Ishikawa (cell line): ENCODE measurements at regions not wholly inside any gene's neighbourhood (a gene's known extent, or its start where the extent isn't known, plus 50 kb on each side); places are given as distances from the start of the nearest gene placed in this dataset.

Experiments used
- CEBPB ChIP-seq: IDR thresholded peaks from 2 replicates; pipeline ENCODE4 v1.6.1; 2012
- CREB1 ChIP-seq: IDR thresholded peaks from 2 replicates; pipeline ENCODE4 v1.6.1; 2012; ENCODE audit warnings: low read depth
- EGR1 ChIP-seq: IDR thresholded peaks from 2 replicates; pipeline ENCODE4 v1.6.1; 2012
- EP300 ChIP-seq: IDR thresholded peaks from 2 replicates; pipeline ENCODE4 v1.6.1; 2012; ENCODE audit warnings: borderline replicate concordance
- FOXM1 ChIP-seq: IDR thresholded peaks from 2 replicates; pipeline ENCODE4 v1.6.1; 2012; ENCODE audit warnings: low read depth, borderline replicate concordance
- MAX ChIP-seq: IDR thresholded peaks from 2 replicates; pipeline ENCODE4 v1.6.1; 2012
- NFIC ChIP-seq: IDR thresholded peaks from 2 replicates; pipeline ENCODE4 v1.6.1; 2012
- RAD21 ChIP-seq: IDR thresholded peaks from 2 replicates; pipeline ENCODE4 v1.6.1; 2012; ENCODE audit warnings: low read depth
- REST ChIP-seq: IDR thresholded peaks from 2 replicates; pipeline ENCODE4 v1.6.1; 2012; ENCODE audit warnings: low read depth, mild to moderate bottlenecking
- TAF1 ChIP-seq: IDR thresholded peaks from 2 replicates; pipeline ENCODE4 v1.6.1; 2012; ENCODE audit warnings: low read depth, mild to moderate bottlenecking
- TCF12 ChIP-seq: IDR thresholded peaks from 2 replicates; pipeline ENCODE4 v1.6.1; 2012; ENCODE audit warnings: low read depth
- TEAD4 ChIP-seq: IDR thresholded peaks from 2 replicates; pipeline ENCODE4 v1.6.1; 2012
- USF1 ChIP-seq: IDR thresholded peaks from 2 replicates; pipeline ENCODE4 v1.6.1; 2012
- YY1 ChIP-seq: IDR thresholded peaks from 2 replicates; pipeline ENCODE4 v1.6.1; 2012; ENCODE audit warnings: low read depth
- ZBTB7A ChIP-seq: IDR thresholded peaks from 2 replicates; pipeline ENCODE4 v1.6.1; 2012; ENCODE audit warnings: low read depth

GRCh38 chr6:40887079-40887791 is 151.8 kb downstream of the UNC5CL start:
- no peak for TF ChIP-seq CEBPB
- TF ChIP-seq FOXM1: no peak
- no peak for TF ChIP-seq RAD21
- TF ChIP-seq EGR1: no peak
- TF ChIP-seq ZBTB7A: no peak
- no peak for TF ChIP-seq TEAD4

GRCh38 chr6:40885139-40885774 is 153.8 kb downstream of the UNC5CL start:
- no peak for TF ChIP-seq EP300
- TF ChIP-seq CEBPB: no peak
- no peak for TF ChIP-seq TEAD4
- TF ChIP-seq MAX: no peak
- no peak for TF ChIP-seq RAD21
- TF ChIP-seq TAF1: no peak
- TF ChIP-seq NFIC: no peak
- TF ChIP-seq FOXM1: no peak
- TF ChIP-seq YY1: no peak
- no peak for TF ChIP-seq CREB1
- no peak for TF ChIP-seq EGR1
- no peak for TF ChIP-seq USF1
- no peak for TF ChIP-seq TCF12
- no peak for TF ChIP-seq ZBTB7A

- TF ChIP-seq YY1 (no peak), TCF12 (no peak), ZBTB7A (no peak), TAF1 (no peak), NFIC (peak; percentile 35; the same call in 1 of the 2 replicates), REST (no peak)
Observed at GRCh38 chr6:40882323-40882997, 156.6 kb downstream of the UNC5CL start.

GRCh38 chr6:40881501-40881900 is 157.5 kb downstream of the UNC5CL start:
- TF ChIP-seq TCF12 (no peak), FOXM1 (no peak), TEAD4 (no peak), RAD21 (no peak)

GRCh38 chr6:40880906-40881305 is 158.1 kb downstream of the UNC5CL start:
- TF ChIP-seq TCF12 (no peak), EP300 (no peak), TEAD4 (no peak), MAX (no peak), RAD21 (no peak), USF1 (no peak), REST (no peak)

GRCh38 chr6:40879169-40879568 is 159.9 kb downstream of the UNC5CL start:
- TF ChIP-seq NFIC: no peak
- no peak for TF ChIP-seq YY1
